IPS-15b (cell line): ENCODE measurements at regions not wholly inside any gene's neighbourhood (a gene's known extent, or its start where the extent isn't known, plus 50 kb on each side); places are given as distances from the start of the nearest gene placed in this dataset.
"Not testable (repeated sequence)": the region's sequence is repeated elsewhere in the genome, so short reads cannot be mapped to it uniquely, and the experiment has no call there.

Experiments used
- H3K27me3 ChIP-seq: one replicate; pipeline ENCODE4 v1.6.1; 2013; ENCODE audit warnings: low read length; ENCODE audit not compliant: control insufficient read depth, insufficient read depth
- H3K36me3 ChIP-seq: one replicate; pipeline ENCODE4 v1.6.1; 2013; ENCODE audit warnings: low read length; ENCODE audit not compliant: control insufficient read depth, insufficient read depth
- H3K4me1 ChIP-seq: one replicate; pipeline ENCODE4 v1.6.1; 2013; ENCODE audit warnings: mild to moderate bottlenecking, low read length; ENCODE audit not compliant: control insufficient read depth, insufficient read depth
- H3K4me3 ChIP-seq: one replicate; pipeline ENCODE4 v1.5.1; 2013; ENCODE audit warnings: low read depth, low read length
- H3K9ac ChIP-seq: one replicate; pipeline ENCODE4 v1.6.1; 2013; ENCODE audit warnings: low read depth, mild to moderate bottlenecking, low read length
- H3K9me3 ChIP-seq: one replicate; pipeline ENCODE4 v1.6.1; 2013; ENCODE audit warnings: mild to moderate bottlenecking, low read length; ENCODE audit not compliant: control insufficient read depth, insufficient read depth

GRCh38 chr7:68725843-68726785, 872.2 kb upstream of the AUTS2 start:
- Histone ChIP-seq H3K27me3 (no peaks in the 10 kb centered on the region), H3K9me3 (no peaks in the 10 kb centered on the region), H3K4me3 (no peak overlapping the region), H3K9ac (no peak overlapping the region), H3K4me1 (no peaks in the 10 kb centered on the region), H3K36me3 (no peaks in the 10 kb centered on the region)

GRCh38 chr7:68728720-68729119, 869.6 kb upstream of the AUTS2 start:
- H3K4me3 ChIP-seq, H3K27me3 ChIP-seq, H3K9me3 ChIP-seq, H3K4me1 ChIP-seq, H3K9ac ChIP-seq, H3K36me3 ChIP-seq: not testable (repeated sequence)

DNA sequence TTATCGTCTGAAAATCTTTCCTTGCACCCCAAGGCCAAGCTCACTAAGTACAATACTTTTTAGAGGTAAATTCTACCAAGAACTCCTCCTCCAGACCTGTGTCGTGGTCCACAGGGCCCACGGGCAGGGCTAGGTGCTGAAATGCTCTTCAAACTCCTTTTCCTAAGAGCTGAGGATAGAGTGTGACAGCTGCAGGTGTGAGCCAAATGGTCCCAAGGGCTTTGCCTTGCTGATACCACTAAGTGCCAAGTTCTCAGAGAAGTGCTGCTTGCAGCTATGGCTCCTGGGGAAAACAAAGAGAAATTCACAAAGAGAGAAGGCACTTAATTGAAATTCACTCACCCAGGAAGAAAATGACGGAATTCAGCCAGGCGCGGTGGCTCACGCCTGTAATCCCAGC, 868.9 kb upstream of the AUTS2 start:
- Histone ChIP-seq H3K36me3 (no peaks in the 10 kb centered on the region), H3K4me3 (no peak overlapping the region), H3K9ac (no peak overlapping the region), H3K9me3 (no peaks in the 10 kb centered on the region), H3K4me1 (no peaks in the 10 kb centered on the region), H3K27me3 (no peaks in the 10 kb centered on the region)

GRCh38 chr7:68730194-68730593, 868.1 kb upstream of the AUTS2 start:
- Histone ChIP-seq H3K36me3 (no peaks in the 10 kb centered on the region), H3K4me1 (no peaks in the 10 kb centered on the region), H3K4me3 (no peak overlapping the region), H3K27me3 (no peaks in the 10 kb centered on the region), H3K9ac (no peak overlapping the region), H3K9me3 (no peaks in the 10 kb centered on the region)

- no peaks in the 10 kb centered on the region for H3K4me1 ChIP-seq
- H3K9ac ChIP-seq, result no peak overlapping the region
- H3K36me3 ChIP-seq, result no peaks in the 10 kb centered on the region
- H3K4me3 ChIP-seq, result no peak overlapping the region
- no peaks in the 10 kb centered on the region for H3K9me3 ChIP-seq
- no peaks in the 10 kb centered on the region for H3K27me3 ChIP-seq
Observed at GRCh38 chr7:68730964-68731363, 867.3 kb upstream of the AUTS2 start.

- no peaks in the 10 kb centered on the region for H3K27me3 ChIP-seq
- H3K36me3 ChIP-seq, result no peaks in the 10 kb centered on the region
- no peaks in the 10 kb centered on the region for H3K9me3 ChIP-seq
- H3K4me3 ChIP-seq, result no peak overlapping the region
- H3K4me1 ChIP-seq, result no peaks in the 10 kb centered on the region
- no peak overlapping the region for H3K9ac ChIP-seq
Observed at GRCh38 chr7:68733219-68734153, 864.8 kb upstream of the AUTS2 start.

DNA sequence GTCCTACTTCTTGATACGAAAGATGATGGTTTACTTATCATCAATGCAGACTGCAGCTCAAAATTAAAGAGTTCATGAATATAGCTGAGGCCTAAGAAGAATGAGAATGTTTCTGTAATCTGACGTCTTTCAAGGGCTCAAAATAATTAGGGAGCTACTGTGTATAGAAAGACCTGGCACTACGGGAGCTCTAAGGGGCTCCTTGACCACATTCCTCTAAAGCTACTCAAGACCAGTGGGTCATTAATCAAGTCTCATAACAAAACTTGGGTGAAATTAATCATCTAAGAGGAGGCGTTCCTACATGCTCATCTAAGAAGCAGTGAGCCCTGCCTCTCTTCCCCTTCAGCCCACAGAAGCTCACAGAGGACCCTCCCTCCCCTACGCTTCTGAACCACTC, 863.8 kb upstream of the AUTS2 start:
- no peaks in the 10 kb centered on the region for H3K4me1 ChIP-seq
- H3K4me3 ChIP-seq, result no peak overlapping the region
- no peaks in the 10 kb centered on the region for H3K36me3 ChIP-seq
- H3K9ac ChIP-seq, result no peak overlapping the region
- H3K27me3 ChIP-seq, result no peaks in the 10 kb centered on the region
- no peaks in the 10 kb centered on the region for H3K9me3 ChIP-seq

DNA sequence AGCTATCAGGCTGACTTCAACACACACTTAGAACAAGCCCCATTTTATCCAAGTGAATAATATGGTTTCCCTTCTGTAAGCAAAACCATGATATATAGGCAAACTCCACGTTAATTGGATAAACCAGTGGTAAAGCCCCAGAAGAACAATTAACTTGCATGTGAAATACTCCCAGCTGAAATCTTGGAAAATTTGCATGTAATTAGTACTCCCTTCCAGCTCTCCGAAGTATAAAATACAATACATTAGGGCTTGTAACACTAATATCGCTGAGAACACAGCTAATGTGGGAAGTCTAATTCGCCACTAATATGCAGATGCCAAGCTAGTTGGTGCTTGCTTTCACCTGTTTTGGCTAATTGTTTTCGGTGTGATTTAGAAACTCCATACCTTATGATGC, 859.0 kb upstream of the AUTS2 start:
- Histone ChIP-seq H3K9me3 (no peaks in the 10 kb centered on the region), H3K9ac (no peak overlapping the region), H3K4me3 (no peak overlapping the region), H3K27me3 (no peaks in the 10 kb centered on the region), H3K36me3 (no peaks in the 10 kb centered on the region), H3K4me1 (no peaks in the 10 kb centered on the region)

GRCh38 chr7:68744036-68744435, 854.2 kb upstream of the AUTS2 start:
- Histone ChIP-seq H3K4me1 (no peaks in the 10 kb centered on the region), H3K36me3 (no peaks in the 10 kb centered on the region), H3K27me3 (no peaks in the 10 kb centered on the region), H3K9me3 (no peaks in the 10 kb centered on the region), H3K9ac (no peak overlapping the region), H3K4me3 (no peak overlapping the region)

GRCh38 chr7:68748934-68749900, 849.1 kb upstream of the AUTS2 start:
- H3K9ac ChIP-seq, result no peak overlapping the region
- no peak overlapping the region for H3K4me3 ChIP-seq
- no peaks in the 10 kb centered on the region for H3K27me3 ChIP-seq
- H3K4me1 ChIP-seq, result no peaks in the 10 kb centered on the region
- no peaks in the 10 kb centered on the region for H3K36me3 ChIP-seq
- H3K9me3 ChIP-seq, result no peaks in the 10 kb centered on the region
